Mesendoderm (in vitro differentiated cells): ENCODE measurements at regions not wholly inside any gene's neighbourhood (a gene's known extent, or its start where the extent isn't known, plus 50 kb on each side); places are given as distances from the start of the nearest gene placed in this dataset.

Source experiments
- DNase-seq: peaks from one replicate; pipeline ENCODE4 v3.0.0; 2013
- H2AK5ac ChIP-seq: 2 replicates; pipeline ENCODE4 v1.6.1; 2013; ENCODE audit warnings: low read length, inconsistent platforms
- H2BK120ac ChIP-seq: 2 replicates; pipeline ENCODE4 v1.6.1; 2013; ENCODE audit warnings: low read depth, mild to moderate bottlenecking, low read length, moderate library complexity, mixed read lengths
- H2BK15ac ChIP-seq: replicated peaks from 2 replicates; pipeline ENCODE4 v1.6.1; 2013; ENCODE audit warnings: low read depth, mild to moderate bottlenecking, moderate library complexity
- H2BK5ac ChIP-seq: 2 replicates; pipeline ENCODE4 v1.6.1; 2013; ENCODE audit warnings: low read length, inconsistent platforms
- H3K18ac ChIP-seq: 2 replicates; pipeline ENCODE4 v1.6.1; 2013; ENCODE audit warnings: mild to moderate bottlenecking, low read length, mixed read lengths
- H3K23ac ChIP-seq: one replicate; pipeline ENCODE4 v1.6.1; 2013; ENCODE audit warnings: low read length
- H3K27ac ChIP-seq: 2 replicates; pipeline ENCODE4 v1.5.1; 2013; ENCODE audit warnings: low read depth, mild to moderate bottlenecking, inconsistent platforms, low read length, moderate library complexity
- H3K27me3 ChIP-seq: 2 replicates; pipeline ENCODE4 v1.6.1; 2013; ENCODE audit warnings: low read length, control low read depth, mild to moderate bottlenecking, inconsistent platforms; ENCODE audit not compliant: insufficient read depth, poor library complexity
- H3K36me3 ChIP-seq: 2 replicates; pipeline ENCODE4 v1.6.1; 2013; ENCODE audit warnings: low read length, inconsistent platforms; ENCODE audit not compliant: control insufficient read depth, insufficient read depth
- H3K4ac ChIP-seq: one replicate; pipeline ENCODE4 v1.6.1; 2013; ENCODE audit warnings: low read depth, mild to moderate bottlenecking, low read length, moderate library complexity
- H3K4me1 ChIP-seq: 2 replicates; pipeline ENCODE4 v1.6.1; 2013; ENCODE audit warnings: low read depth, low read length, inconsistent platforms; ENCODE audit not compliant: control insufficient read depth
- H3K4me2 ChIP-seq: 2 replicates; pipeline ENCODE4 v1.6.1; 2013; ENCODE audit warnings: low read length
- H3K4me3 ChIP-seq: 2 replicates; pipeline ENCODE4 v1.5.1; 2013; ENCODE audit warnings: mild to moderate bottlenecking, low read length
- H3K56ac ChIP-seq: one replicate; pipeline ENCODE4 v1.6.1; 2013; ENCODE audit warnings: low read length
- H3K79me1 ChIP-seq: 2 replicates; pipeline ENCODE4 v1.6.1; 2013; ENCODE audit warnings: low read length, inconsistent platforms
- H3K79me2 ChIP-seq: 2 replicates; pipeline ENCODE4 v1.6.1; 2013; ENCODE audit warnings: mild to moderate bottlenecking, low read length; ENCODE audit not compliant: control insufficient read depth, insufficient read depth
- H3K9ac ChIP-seq: 2 replicates; pipeline ENCODE4 v1.6.1; 2013; ENCODE audit warnings: low read length, inconsistent platforms
- H4K5ac ChIP-seq: one replicate; pipeline ENCODE4 v1.6.1; 2013; ENCODE audit warnings: low read length
- H4K8ac ChIP-seq: one replicate; pipeline ENCODE4 v1.6.1; 2013; ENCODE audit warnings: low read depth, mild to moderate bottlenecking, control low read depth, low read length, moderate library complexity
- WGBS: extraction: QIAGEN DNeasy Blood & Tissue Kit; methylation state at CpG from one replicate; pipeline ENCODE4 v1.1.7; 2013; ENCODE audit warnings: low lambda C conversion rate, missing lambda C conversion rate; ENCODE audit not compliant: insufficient coverage; ENCODE audit errors: extremely low coverage; 5-methylcytosine and 5-hydroxymethylcytosine counted together

- Histone ChIP-seq H3K18ac (no peak overlapping the region), H2BK5ac (no peak overlapping the region), H4K8ac (no peak overlapping the region), H3K27ac (no peak overlapping the region), H3K79me1 (peaks cover 1% of the 10 kb centered on the region), H2BK15ac (no peak overlapping the region), H3K4ac (no peak overlapping the region), H3K27me3 (no peaks in the 10 kb centered on the region), H2AK5ac (no peak overlapping the region), H4K5ac (no peak overlapping the region), H3K56ac (peak overlapping the region; percentile 75), H3K9ac (no peak overlapping the region), H3K36me3 (no peaks in the 10 kb centered on the region), H3K23ac (no peak overlapping the region), H2BK120ac (no peak overlapping the region), H3K4me1 (no peaks in the 10 kb centered on the region), H3K79me2 (peaks cover 3% of the 10 kb centered on the region), H3K4me2 (no peak overlapping the region), H3K4me3 (no peak overlapping the region)
- DNase-seq = no peak
- no CpG with 5 or more reads among the region's 7 CpGs for WGBS
Observed at GRCh38 chr7:20064974-20065862, 152.0 kb downstream of the MACC1 start.

- Histone ChIP-seq H3K27me3 (no peaks in the 10 kb centered on the region), H2AK5ac (no peak overlapping the region), H3K4me1 (no peaks in the 10 kb centered on the region), H3K79me1 (peaks cover 1% of the 10 kb centered on the region), H3K56ac (peak overlapping the region; percentile 75), H3K4ac (no peak overlapping the region), H3K18ac (no peak overlapping the region), H3K23ac (no peak overlapping the region), H3K4me3 (no peak overlapping the region), H2BK5ac (no peak overlapping the region), H3K9ac (no peak overlapping the region), H3K27ac (no peak overlapping the region), H2BK120ac (no peak overlapping the region), H3K36me3 (no peaks in the 10 kb centered on the region), H4K5ac (no peak overlapping the region), H3K79me2 (peaks cover 3% of the 10 kb centered on the region), H2BK15ac (no peak overlapping the region), H3K4me2 (no peak overlapping the region), H4K8ac (no peak overlapping the region)
- WGBS = no CpG with 5 or more reads among the region's 5 CpGs
- DNase-seq = no peak
Observed at GRCh38 chr7:20064181-20064970, 152.8 kb downstream of the MACC1 start.

- Histone ChIP-seq H3K4ac (no peak overlapping the region), H3K79me2 (peaks cover 3% of the 10 kb centered on the region), H3K4me1 (no peaks in the 10 kb centered on the region), H2BK120ac (no peak overlapping the region), H2BK5ac (no peak overlapping the region), H3K79me1 (peaks cover 1% of the 10 kb centered on the region), H3K56ac (no peak overlapping the region), H3K23ac (no peak overlapping the region), H3K9ac (no peak overlapping the region), H3K36me3 (no peaks in the 10 kb centered on the region), H3K27me3 (no peaks in the 10 kb centered on the region), H3K4me2 (no peak overlapping the region), H3K27ac (no peak overlapping the region), H3K4me3 (no peak overlapping the region), H2AK5ac (no peak overlapping the region), H2BK15ac (no peak overlapping the region), H3K18ac (no peak overlapping the region), H4K8ac (no peak overlapping the region), H4K5ac (no peak overlapping the region)
- no peak for DNase-seq
- WGBS = no CpG with 5 or more reads among the region's 3 CpGs
Observed at GRCh38 chr7:20063644-20064043, 153.5 kb downstream of the MACC1 start.

GRCh38 chr7:20062932-20063331 lies 154.3 kb downstream of the MACC1 start:
- Histone ChIP-seq H3K9ac (no peak overlapping the region), H3K18ac (no peak overlapping the region), H2BK5ac (no peak overlapping the region), H3K79me1 (peaks cover 1% of the 10 kb centered on the region), H3K27me3 (no peaks in the 10 kb centered on the region), H3K56ac (no peak overlapping the region), H3K36me3 (no peaks in the 10 kb centered on the region), H2BK15ac (no peak overlapping the region), H3K4me1 (no peaks in the 10 kb centered on the region), H2BK120ac (no peak overlapping the region), H3K4me2 (no peak overlapping the region), H3K27ac (no peak overlapping the region), H2AK5ac (no peak overlapping the region), H3K4me3 (no peak overlapping the region), H3K4ac (no peak overlapping the region), H4K5ac (no peak overlapping the region), H3K79me2 (peaks cover 3% of the 10 kb centered on the region), H3K23ac (no peak overlapping the region), H4K8ac (no peak overlapping the region)
- no CpG with 5 or more reads among the region's 1 CpG for WGBS
- no peak for DNase-seq

GRCh38 chr7:20053334-20054104 lies 163.7 kb downstream of the MACC1 start:
- H3K4me1 ChIP-seq = no peaks in the 10 kb centered on the region
- no peak overlapping the region for H3K4me3 ChIP-seq
- H3K79me1 ChIP-seq = no peaks in the 10 kb centered on the region
- no peak overlapping the region for H2BK15ac ChIP-seq
- no peak overlapping the region for H3K18ac ChIP-seq
- no peaks in the 10 kb centered on the region for H3K79me2 ChIP-seq
- H4K8ac ChIP-seq = no peak overlapping the region
- H2BK120ac ChIP-seq = no peak overlapping the region
- H3K56ac ChIP-seq = no peak overlapping the region
- H3K27ac ChIP-seq = peak overlapping the region; percentile 15
- no peak overlapping the region for H3K4ac ChIP-seq
- no CpG with 5 or more reads among the region's 7 CpGs for WGBS
- no peaks in the 10 kb centered on the region for H3K36me3 ChIP-seq
- no peaks in the 10 kb centered on the region for H3K27me3 ChIP-seq
- H4K5ac ChIP-seq = no peak overlapping the region
- no peak overlapping the region for H2AK5ac ChIP-seq
- peak; percentile 49 for DNase-seq
- no peak overlapping the region for H3K9ac ChIP-seq
- no peak overlapping the region for H3K4me2 ChIP-seq
- no peak overlapping the region for H3K23ac ChIP-seq
- no peak overlapping the region for H2BK5ac ChIP-seq
